HG03103 (cell line): ENCODE measurements at regions not wholly inside any gene's neighbourhood (a gene's known extent, or its start where the extent isn't known, plus 50 kb on each side); places are given as distances from the start of the nearest gene placed in this dataset.
"Not testable (repeated sequence)": the region's sequence is repeated elsewhere in the genome, so short reads cannot be mapped to it uniquely, and the experiment has no call there.

Experiments used
- ATAC-seq: cut with Tn5 transposase; IDR thresholded peaks from one replicate; pipeline ENCODE4 v1.9.1; 2021; ENCODE audit warnings: low read depth; ENCODE audit not compliant: unreplicated experiment

GRCh38 chr5:103745353-103746065 is 182.9 kb upstream of the NUDT12 start:
- ATAC-seq, result no peak

DNA sequence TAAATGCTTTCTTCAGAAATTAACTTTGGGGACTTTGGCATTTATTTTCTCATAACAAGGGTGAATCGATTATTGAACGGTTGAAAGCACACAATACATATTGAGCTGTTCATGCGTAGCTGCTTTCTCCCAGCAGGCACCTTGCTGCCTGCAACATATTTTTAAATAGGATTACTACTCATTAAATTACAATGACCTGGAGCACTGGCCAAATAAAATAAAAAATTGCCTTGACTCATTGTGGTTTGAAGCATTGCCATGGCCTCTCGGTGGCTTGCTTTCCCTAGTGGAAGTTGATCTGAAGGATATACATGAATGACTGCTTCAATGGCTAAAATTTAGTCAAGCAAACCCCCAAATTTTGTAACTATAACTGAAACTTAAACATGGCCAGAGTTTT is 181.6 kb upstream of the NUDT12 start:
- no peak for ATAC-seq

- ATAC-seq, result no peak
Observed at GRCh38 chr5:103743421-103743820, 180.8 kb upstream of the NUDT12 start.

GRCh38 chr5:103741984-103742383 is 179.4 kb upstream of the NUDT12 start:
- ATAC-seq, result no peak

DNA sequence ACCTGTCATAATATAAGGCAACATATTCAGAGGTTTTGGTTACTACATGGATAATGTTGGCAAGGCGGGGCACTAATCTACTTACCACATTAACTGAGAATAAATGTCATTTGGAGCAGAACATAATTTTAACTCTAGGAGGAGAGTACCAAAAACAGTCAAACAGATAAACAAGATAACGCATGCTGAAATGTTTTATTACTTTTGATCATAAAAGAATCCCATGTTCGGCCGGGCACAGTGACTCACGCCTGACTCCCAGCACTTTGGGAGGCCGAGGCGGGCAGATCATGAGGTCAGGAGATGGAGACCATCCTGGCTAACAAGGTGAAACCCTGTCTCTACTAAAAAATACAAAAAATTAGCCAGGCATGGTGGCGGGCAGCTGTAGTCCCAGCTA is 173.8 kb upstream of the NUDT12 start:
- ATAC-seq, result not testable (repeated sequence)

DNA sequence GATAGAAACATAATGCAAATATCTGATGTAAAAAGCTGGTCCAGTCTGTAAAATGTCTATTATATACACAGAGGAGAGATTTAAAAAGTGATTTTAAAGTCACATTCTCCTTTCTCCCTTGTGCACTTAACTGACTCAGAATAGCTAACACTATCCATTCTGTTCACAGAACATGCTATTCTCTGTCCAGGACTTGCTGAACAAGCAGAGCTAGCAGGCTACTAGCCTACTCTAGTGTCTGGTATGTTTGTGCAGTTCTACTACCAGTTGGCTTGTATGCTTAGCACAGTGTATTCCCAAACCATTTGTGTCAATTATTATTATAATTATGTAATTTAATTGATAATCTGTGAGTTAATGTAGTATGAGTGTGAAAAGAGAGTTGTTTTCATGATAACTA is 161.7 kb upstream of the NUDT12 start:
- ATAC-seq, result no peak

DNA sequence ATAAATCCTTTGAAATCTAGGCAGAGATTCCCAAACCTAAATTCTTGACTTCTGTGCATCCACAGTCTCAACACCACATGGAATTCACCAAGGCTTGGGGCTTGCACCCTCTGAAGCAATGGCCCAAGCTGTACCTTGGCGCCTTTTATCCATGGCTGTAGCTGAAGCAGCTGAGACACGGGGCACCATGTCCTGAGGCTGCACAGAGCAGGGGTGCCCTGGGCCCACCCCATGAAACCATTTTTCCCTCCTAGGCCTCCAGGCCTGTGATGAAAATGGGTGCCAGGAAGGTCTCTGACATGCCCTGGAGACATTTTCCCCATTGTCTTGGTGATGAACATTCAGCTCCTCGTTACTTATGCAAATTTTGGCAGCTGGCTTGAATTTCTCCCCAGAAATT is 158.6 kb upstream of the NUDT12 start:
- ATAC-seq, result no peak

DNA sequence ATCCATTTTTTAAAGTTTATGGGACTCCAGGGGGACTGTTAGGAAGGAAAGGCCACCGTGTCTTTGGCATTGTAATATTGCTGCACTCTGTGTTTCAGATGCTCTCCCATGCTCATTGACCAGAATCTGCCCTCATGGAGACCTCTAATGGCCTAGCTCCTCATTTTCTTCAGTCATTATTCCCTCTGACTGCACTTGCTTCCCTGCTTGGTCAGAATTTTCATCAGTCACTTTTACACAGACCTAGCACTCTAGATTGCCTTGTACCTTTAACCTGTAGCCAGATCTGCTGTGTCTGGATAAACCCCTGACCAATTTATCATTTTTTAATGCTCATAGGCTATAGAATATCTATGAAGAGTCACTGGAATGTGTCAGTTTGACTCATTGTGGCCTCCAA is 155.5 kb upstream of the NUDT12 start:
- no peak for ATAC-seq

DNA sequence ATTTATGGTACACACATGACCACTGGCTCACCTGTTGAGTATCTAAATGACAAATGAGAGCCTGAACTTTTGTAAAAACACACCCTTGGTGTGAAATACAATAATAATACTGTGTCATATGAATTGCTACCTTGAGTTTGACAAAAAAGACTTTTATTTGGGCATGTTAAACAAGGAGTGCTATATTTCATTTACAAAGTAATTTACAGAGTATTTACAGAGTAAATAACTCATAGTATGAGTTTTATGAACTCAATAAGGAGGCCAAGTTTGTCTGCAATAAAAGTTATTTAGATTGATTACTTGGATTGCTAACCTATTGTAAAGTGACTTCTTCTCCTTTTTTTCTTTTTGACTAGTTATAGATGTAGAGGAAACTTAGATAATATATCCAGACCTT is 146.0 kb upstream of the NUDT12 start:
- no peak for ATAC-seq

DNA sequence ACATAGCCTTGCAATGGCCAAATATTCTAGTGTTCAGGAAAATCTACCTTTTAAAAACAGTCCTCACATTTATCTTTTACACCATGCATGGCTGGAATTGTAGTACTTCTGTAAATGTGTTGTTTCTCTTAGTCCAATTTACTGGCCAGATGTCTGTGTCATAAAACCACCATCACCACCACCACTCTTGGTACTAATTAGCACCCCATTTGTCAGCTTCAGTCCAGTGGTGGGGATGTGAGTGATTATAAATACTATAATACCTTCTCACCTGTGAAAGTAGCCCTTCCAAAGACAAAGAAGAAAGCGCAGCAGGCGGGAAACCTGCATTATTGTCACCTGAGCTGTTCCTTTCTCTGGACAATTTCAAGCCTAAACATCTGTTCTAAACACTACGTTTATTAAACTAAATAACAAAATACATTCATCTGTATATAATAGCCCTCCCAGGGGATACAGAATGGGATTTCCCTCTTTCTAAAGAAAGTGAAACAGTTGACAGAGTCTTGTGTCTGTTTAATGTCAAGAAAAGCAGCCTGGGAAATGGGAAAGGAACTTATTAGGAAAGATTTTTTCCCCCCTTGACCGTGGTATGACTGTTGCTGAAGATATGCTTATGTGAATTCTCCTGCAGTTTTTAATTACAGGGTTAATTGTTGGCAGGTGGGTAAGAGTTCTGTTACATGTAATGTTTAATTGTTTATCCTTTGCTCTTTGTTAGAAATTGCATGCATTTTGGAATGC is 144.5 kb upstream of the NUDT12 start:
- ATAC-seq, result no peak

DNA sequence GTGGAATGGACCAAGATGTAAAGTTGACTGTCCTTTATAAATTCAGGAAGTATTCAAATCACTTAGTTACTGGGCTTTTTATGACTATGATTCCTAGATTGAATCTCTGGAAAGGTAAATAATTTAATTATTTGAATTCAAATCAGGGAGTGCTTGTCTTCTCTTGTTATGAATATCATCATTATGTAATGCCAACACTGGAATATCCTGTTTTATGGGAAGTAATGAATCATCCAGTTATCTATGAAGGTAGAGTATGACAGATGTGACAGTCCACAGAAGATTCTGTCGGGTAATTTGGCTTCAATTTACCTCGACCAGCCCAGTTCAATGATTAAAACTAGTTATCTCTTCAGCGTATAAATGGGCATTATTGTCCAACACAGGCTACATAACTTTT is 141.0 kb upstream of the NUDT12 start:
- ATAC-seq, result no peak

GRCh38 chr5:103693517-103693916 is 130.9 kb upstream of the NUDT12 start:
- ATAC-seq, result no peak

DNA sequence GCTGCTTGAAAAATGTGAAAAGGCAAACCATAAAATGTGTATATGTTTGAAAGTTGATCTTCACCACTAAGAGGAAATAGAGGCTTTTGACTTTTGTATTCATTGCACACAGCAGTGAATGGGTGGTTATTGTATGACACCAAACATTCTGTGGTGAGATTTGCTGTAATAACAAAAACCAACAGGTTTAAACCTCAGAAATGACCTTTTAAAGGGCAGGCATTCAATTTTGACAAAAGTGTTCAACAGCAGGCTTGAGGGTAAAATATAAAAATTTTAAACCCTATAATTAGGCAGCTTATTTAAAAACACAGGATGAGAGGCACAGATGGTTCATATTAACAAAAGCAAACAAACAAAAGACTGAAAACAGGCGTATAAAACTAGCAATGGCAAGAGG is 128.1 kb upstream of the NUDT12 start:
- no peak for ATAC-seq

DNA sequence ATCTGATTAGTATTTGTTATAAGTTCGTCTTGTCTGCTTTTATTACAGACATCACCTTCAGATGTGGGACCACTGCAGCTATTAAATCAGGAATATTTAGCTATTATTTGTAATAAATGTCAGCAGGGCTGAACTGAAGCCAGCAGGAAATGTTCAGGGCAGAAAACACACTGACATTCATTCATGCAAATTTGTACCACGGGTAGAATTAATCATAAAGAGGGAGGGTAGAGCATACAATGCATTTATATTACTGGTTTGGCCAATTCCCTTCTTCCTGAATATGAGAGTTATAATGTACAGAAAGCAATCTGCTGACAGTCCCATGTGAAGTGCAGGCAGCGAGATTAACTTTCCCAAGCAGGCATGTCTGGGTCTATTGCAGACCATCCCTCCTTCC is 117.3 kb upstream of the NUDT12 start:
- ATAC-seq, result no peak

DNA sequence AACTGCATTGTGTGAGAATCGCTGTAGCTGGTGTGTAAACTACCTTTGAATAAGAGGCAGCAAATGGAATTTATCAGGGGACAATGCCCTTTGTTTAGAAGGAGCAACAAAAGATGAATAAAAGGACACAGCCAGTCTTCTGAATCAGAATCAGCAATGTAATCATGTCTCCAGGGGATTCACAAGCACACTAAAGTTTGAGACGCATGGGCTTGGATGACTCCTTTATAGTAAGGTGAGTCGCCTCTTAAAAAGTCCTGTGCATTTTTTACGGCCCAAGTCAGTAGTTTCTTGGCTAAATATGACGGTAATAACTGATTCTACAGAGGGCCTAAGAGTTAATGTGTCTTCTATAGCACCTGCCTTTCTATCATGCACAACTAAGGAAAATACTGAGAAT is 113.6 kb upstream of the NUDT12 start:
- not testable (repeated sequence) for ATAC-seq

- no peak for ATAC-seq
Observed at GRCh38 chr5:103674739-103675138, 112.2 kb upstream of the NUDT12 start.

DNA sequence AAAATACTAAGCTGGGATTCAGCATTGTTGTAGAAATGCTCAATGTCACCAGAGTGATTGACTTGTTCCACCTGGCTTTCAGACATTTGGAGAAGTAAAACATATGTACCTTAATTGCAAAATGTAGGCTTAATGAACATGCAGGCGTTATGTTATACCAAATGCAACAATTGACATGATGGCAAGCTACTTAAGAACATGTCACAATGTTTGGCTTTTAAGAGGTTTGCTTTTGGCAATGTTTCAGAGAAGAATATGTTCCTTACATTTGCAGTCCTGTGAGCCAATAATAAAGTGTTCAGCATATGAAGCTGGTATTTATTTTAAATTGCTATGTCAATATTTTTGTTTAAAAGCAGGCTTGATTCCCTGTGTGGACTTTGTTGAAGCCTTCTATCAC is 111.7 kb upstream of the NUDT12 start:
- ATAC-seq, result no peak

GRCh38 chr5:103669615-103670014 is 107.0 kb upstream of the NUDT12 start:
- ATAC-seq, result no peak

DNA sequence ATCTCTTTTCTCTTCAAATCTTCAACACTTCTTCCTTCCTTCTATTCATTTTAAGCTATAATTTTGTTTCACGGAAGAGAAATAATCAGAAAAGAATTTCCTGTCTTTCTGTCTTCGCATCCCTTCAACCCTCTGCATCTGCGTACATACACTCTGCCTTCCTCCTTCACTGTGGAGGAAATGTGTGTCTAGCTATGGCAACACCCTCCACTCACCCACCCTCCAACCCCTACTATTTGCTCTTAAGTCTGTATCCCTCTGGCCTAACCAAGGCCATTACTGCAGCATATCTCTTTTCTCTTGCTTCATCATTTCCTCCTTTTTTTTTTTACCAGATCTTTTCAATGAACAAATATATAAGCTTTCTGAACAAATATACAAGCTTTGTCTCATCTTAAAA is 105.7 kb upstream of the NUDT12 start:
- no peak for ATAC-seq

GRCh38 chr5:103667068-103667467 is 104.5 kb upstream of the NUDT12 start:
- ATAC-seq, result no peak

DNA sequence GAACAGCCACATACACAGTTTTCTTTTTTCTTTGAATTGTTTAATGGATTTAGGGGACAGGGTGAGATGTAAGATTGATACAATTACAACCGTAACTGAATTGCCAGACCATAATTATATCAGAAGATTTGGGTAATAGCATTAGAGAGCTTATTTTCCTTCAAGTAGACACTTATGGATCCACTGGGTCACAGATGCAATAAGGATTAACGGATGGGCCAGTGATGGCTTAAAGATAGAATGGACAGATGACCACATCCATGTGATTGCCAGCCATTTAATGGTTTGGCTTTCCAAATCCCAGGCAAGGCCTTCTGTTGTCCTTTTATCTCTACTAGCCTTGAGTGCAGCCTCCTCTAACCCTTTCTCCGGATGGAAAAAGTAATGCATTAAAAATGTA is 94.7 kb upstream of the NUDT12 start:
- ATAC-seq, result no peak

DNA sequence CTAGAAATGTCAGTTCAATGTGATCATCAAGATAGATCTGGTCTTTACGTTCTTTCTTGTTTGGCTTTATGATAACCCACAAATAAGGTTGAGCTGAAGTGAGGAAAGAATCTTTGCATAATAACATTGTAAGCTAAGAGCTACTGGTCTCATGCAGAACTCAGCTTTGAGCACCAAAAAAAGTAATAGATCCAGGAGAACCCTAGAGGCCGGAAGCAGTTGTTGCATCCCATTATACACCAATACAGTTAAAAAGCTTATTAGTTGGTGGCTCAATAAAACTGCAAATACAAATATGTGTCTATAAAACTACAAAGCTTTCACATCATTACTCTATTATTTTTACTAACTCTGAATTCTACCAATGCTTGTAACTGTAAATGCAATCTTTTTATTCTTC is 85.5 kb upstream of the NUDT12 start:
- ATAC-seq, result no peak
